HEK293 (cell line): ENCODE measurements at regions not wholly inside any gene's neighbourhood (a gene's known extent, or its start where the extent isn't known, plus 50 kb on each side); places are given as distances from the start of the nearest gene placed in this dataset.

ENCODE experiments used
- YY1 ChIP-seq: fragments of 450-650 bp; formaldehyde crosslinking; IDR thresholded peaks from 2 replicates; pipeline ENCODE4 v1.5.1; 2018; ENCODE audit warnings: missing biosample characterization, missing genetic modification characterization
- ZNF10 ChIP-seq: fragments of 450-650 bp; formaldehyde crosslinking; IDR thresholded peaks from 2 replicates; pipeline ENCODE4 v1.5.1; 2017; ENCODE audit warnings: missing biosample characterization, missing genetic modification characterization
- ZNF121 ChIP-seq: fragments of 450-650 bp; formaldehyde crosslinking; IDR thresholded peaks from 2 replicates; pipeline ENCODE4 v1.5.1; 2016; ENCODE audit warnings: missing biosample characterization, missing genetic modification characterization
- ZNF133 ChIP-seq: fragments of 450-650 bp; formaldehyde crosslinking; IDR thresholded peaks from 2 replicates; pipeline ENCODE4 v1.5.1; 2016; ENCODE audit warnings: missing biosample characterization, missing genetic modification characterization
- ZNF175 ChIP-seq: fragments of 450-650 bp; formaldehyde crosslinking; IDR thresholded peaks from 2 replicates; pipeline ENCODE4 v1.5.1; 2016; ENCODE audit warnings: missing biosample characterization, missing genetic modification characterization
- ZNF274 ChIP-seq, 2 experiments: fragments of 200-500 bp in 1 of 2; fragments of 450-650 bp in 1 of 2; sonication (Bioruptor generic) in 1 of 2; formaldehyde crosslinking in 1 of 2; IDR thresholded peaks; 2 replicates each; pipeline versions ENCODE4 v1.5.1 to v1.6.1; 2014 to 2016; ENCODE audit warnings: borderline replicate concordance in 1 of 2, inconsistent platforms in 1 of 2, low read length in 1 of 2, missing biosample characterization in 1 of 2, missing genetic modification characterization in 1 of 2
- TF ChIP-seq, protein P1 (sequence below): fragments of 450-650 bp; formaldehyde crosslinking; IDR thresholded peaks from 2 replicates; pipeline ENCODE4 v1.5.1; 2016; ENCODE audit warnings: missing biosample characterization, missing genetic modification characterization
- TF ChIP-seq, protein P2 (sequence below): fragments of 450-650 bp; formaldehyde crosslinking; IDR thresholded peaks from 2 replicates; pipeline ENCODE4 v1.5.1; 2016; ENCODE audit warnings: missing biosample characterization, missing genetic modification characterization, borderline replicate concordance
- TF ChIP-seq, protein P3 (sequence below): IDR thresholded peaks from 2 replicates; pipeline ENCODE4 v1.6.1; 2011; ENCODE audit warnings: mild to moderate bottlenecking, low read depth, low read length, borderline replicate concordance
- TF ChIP-seq, protein P4 (sequence below): fragments of 450-650 bp; formaldehyde crosslinking; IDR thresholded peaks from 2 replicates; pipeline ENCODE4 v1.5.1; 2016; ENCODE audit warnings: missing biosample characterization, missing genetic modification characterization
- TF ChIP-seq, protein P5 (sequence below): fragments of 450-650 bp; formaldehyde crosslinking; IDR thresholded peaks from 2 replicates; pipeline ENCODE4 v1.5.1; 2016; ENCODE audit warnings: missing biosample characterization, missing genetic modification characterization
- TF ChIP-seq, protein P6 (sequence below): fragments of 450-650 bp; formaldehyde crosslinking; IDR thresholded peaks from 2 replicates; pipeline ENCODE4 v1.5.1; 2016; ENCODE audit warnings: missing biosample characterization, missing genetic modification characterization

DNA sequence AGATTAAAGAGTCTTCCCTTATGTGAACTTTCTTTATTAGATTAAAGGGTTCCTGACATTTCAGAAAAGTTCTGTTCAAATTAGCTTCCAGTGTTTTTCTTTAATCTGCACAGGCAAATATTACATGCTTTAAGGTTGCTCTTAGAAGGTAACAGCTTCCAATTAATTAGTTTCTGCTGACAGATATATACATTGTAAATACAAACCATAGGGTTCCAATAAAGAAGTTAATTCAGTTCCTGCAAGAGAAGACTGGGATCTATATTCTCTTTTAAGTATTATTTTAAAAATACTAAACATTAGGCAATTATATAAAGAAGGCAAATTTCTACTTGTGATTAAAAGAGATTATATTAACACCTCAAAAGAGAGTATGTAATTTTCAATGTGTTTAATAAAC lies 795.7 kb downstream of the MAT2B start:
- TF ChIP-seq, protein P1, sequence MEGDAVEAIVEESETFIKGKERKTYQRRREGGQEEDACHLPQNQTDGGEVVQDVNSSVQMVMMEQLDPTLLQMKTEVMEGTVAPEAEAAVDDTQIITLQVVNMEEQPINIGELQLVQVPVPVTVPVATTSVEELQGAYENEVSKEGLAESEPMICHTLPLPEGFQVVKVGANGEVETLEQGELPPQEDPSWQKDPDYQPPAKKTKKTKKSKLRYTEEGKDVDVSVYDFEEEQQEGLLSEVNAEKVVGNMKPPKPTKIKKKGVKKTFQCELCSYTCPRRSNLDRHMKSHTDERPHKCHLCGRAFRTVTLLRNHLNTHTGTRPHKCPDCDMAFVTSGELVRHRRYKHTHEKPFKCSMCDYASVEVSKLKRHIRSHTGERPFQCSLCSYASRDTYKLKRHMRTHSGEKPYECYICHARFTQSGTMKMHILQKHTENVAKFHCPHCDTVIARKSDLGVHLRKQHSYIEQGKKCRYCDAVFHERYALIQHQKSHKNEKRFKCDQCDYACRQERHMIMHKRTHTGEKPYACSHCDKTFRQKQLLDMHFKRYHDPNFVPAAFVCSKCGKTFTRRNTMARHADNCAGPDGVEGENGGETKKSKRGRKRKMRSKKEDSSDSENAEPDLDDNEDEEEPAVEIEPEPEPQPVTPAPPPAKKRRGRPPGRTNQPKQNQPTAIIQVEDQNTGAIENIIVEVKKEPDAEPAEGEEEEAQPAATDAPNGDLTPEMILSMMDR (tag by site-specific recombination): no peak
- TF ChIP-seq YY1 (tag by site-specific recombination) (no peak), ZNF175 (tag by site-specific recombination) (no peak), ZNF10 (tag by site-specific recombination) (no peak), ZNF274 (IDR thresholded peaks at IDR 0.05; ENCODE audit: low read length) (no peak), ZNF274 (tag by site-specific recombination; IDR thresholded peaks at IDR 0.05; ENCODE audit: borderline replicate concordance) (no peak), ZNF133 (no peak), ZNF121 (tag by site-specific recombination) (no peak)
- TF ChIP-seq, protein P2, sequence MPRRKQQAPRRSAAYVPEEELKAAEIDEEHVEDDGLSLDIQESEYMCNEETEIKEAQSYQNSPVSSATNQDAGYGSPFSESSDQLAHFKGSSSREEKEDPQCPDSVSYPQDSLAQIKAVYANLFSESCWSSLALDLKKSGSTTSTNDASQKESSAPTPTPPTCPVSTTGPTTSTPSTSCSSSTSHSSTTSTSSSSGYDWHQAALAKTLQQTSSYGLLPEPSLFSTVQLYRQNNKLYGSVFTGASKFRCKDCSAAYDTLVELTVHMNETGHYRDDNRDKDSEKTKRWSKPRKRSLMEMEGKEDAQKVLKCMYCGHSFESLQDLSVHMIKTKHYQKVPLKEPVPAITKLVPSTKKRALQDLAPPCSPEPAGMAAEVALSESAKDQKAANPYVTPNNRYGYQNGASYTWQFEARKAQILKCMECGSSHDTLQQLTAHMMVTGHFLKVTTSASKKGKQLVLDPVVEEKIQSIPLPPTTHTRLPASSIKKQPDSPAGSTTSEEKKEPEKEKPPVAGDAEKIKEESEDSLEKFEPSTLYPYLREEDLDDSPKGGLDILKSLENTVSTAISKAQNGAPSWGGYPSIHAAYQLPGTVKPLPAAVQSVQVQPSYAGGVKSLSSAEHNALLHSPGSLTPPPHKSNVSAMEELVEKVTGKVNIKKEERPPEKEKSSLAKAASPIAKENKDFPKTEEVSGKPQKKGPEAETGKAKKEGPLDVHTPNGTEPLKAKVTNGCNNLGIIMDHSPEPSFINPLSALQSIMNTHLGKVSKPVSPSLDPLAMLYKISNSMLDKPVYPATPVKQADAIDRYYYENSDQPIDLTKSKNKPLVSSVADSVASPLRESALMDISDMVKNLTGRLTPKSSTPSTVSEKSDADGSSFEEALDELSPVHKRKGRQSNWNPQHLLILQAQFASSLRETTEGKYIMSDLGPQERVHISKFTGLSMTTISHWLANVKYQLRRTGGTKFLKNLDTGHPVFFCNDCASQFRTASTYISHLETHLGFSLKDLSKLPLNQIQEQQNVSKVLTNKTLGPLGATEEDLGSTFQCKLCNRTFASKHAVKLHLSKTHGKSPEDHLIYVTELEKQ (tag by site-specific recombination): no peak
- TF ChIP-seq, protein P3, sequence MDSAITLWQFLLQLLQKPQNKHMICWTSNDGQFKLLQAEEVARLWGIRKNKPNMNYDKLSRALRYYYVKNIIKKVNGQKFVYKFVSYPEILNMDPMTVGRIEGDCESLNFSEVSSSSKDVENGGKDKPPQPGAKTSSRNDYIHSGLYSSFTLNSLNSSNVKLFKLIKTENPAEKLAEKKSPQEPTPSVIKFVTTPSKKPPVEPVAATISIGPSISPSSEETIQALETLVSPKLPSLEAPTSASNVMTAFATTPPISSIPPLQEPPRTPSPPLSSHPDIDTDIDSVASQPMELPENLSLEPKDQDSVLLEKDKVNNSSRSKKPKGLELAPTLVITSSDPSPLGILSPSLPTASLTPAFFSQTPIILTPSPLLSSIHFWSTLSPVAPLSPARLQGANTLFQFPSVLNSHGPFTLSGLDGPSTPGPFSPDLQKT: no peak
- TF ChIP-seq, protein P4, sequence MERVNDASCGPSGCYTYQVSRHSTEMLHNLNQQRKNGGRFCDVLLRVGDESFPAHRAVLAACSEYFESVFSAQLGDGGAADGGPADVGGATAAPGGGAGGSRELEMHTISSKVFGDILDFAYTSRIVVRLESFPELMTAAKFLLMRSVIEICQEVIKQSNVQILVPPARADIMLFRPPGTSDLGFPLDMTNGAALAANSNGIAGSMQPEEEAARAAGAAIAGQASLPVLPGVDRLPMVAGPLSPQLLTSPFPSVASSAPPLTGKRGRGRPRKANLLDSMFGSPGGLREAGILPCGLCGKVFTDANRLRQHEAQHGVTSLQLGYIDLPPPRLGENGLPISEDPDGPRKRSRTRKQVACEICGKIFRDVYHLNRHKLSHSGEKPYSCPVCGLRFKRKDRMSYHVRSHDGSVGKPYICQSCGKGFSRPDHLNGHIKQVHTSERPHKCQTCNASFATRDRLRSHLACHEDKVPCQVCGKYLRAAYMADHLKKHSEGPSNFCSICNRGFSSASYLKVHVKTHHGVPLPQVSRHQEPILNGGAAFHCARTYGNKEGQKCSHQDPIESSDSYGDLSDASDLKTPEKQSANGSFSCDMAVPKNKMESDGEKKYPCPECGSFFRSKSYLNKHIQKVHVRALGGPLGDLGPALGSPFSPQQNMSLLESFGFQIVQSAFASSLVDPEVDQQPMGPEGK: no peak
- TF ChIP-seq, protein P5, sequence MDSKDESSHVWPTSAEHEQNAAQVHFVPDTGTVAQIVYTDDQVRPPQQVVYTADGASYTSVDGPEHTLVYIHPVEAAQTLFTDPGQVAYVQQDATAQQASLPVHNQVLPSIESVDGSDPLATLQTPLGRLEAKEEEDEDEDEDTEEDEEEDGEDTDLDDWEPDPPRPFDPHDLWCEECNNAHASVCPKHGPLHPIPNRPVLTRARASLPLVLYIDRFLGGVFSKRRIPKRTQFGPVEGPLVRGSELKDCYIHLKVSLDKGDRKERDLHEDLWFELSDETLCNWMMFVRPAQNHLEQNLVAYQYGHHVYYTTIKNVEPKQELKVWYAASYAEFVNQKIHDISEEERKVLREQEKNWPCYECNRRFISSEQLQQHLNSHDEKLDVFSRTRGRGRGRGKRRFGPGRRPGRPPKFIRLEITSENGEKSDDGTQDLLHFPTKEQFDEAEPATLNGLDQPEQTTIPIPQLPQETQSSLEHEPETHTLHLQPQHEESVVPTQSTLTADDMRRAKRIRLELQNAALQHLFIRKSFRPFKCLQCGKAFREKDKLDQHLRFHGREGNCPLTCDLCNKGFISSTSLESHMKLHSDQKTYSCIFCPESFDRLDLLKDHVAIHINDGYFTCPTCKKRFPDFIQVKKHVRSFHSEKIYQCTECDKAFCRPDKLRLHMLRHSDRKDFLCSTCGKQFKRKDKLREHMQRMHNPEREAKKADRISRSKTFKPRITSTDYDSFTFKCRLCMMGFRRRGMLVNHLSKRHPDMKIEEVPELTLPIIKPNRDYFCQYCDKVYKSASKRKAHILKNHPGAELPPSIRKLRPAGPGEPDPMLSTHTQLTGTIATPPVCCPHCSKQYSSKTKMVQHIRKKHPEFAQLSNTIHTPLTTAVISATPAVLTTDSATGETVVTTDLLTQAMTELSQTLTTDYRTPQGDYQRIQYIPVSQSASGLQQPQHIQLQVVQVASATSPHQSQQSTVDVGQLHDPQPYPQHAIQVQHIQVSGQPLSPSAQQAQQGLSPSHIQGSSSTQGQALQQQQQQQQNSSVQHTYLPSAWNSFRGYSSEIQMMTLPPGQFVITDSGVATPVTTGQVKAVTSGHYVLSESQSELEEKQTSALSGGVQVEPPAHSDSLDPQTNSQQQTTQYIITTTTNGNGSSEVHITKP (tag by site-specific recombination): no peak
- TF ChIP-seq, protein P6, sequence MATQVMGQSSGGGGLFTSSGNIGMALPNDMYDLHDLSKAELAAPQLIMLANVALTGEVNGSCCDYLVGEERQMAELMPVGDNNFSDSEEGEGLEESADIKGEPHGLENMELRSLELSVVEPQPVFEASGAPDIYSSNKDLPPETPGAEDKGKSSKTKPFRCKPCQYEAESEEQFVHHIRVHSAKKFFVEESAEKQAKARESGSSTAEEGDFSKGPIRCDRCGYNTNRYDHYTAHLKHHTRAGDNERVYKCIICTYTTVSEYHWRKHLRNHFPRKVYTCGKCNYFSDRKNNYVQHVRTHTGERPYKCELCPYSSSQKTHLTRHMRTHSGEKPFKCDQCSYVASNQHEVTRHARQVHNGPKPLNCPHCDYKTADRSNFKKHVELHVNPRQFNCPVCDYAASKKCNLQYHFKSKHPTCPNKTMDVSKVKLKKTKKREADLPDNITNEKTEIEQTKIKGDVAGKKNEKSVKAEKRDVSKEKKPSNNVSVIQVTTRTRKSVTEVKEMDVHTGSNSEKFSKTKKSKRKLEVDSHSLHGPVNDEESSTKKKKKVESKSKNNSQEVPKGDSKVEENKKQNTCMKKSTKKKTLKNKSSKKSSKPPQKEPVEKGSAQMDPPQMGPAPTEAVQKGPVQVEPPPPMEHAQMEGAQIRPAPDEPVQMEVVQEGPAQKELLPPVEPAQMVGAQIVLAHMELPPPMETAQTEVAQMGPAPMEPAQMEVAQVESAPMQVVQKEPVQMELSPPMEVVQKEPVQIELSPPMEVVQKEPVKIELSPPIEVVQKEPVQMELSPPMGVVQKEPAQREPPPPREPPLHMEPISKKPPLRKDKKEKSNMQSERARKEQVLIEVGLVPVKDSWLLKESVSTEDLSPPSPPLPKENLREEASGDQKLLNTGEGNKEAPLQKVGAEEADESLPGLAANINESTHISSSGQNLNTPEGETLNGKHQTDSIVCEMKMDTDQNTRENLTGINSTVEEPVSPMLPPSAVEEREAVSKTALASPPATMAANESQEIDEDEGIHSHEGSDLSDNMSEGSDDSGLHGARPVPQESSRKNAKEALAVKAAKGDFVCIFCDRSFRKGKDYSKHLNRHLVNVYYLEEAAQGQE (tag by site-specific recombination): no peak
